Thoracic aorta (tissue), 2 donors: ENCODE measurements at regions not wholly inside any gene's neighbourhood (a gene's known extent, or its start where the extent isn't known, plus 50 kb on each side); places are given as distances from the start of the nearest gene placed in this dataset.

Experiments
- ATAC-seq: fragments of 150-250 bp; one replicate; pipeline ENCODE4 v1.8.0; 2017; ENCODE audit warnings: low read depth; ENCODE audit not compliant: insufficient number of reproducible peaks, low FRiP score
- DNase-seq: peaks from one replicate; pipeline ENCODE4 v3.0.0-alpha.2; 2020; ENCODE audit warnings: low spot score
- H3K27ac ChIP-seq, 2 donors: fragments of 200-600 bp; sonication (generic); 1 replicate in 1 of 2; 2 replicates in 1 of 2; pipeline ENCODE4 v1.5.1; 2016; ENCODE audit warnings: mild to moderate bottlenecking in 2 of 2, moderate library complexity in 2 of 2
- H3K27me3 ChIP-seq: fragments of 200-600 bp; sonication (generic); replicated peaks from 2 replicates; pipeline ENCODE4 v1.6.0; 2016; ENCODE audit warnings: mild to moderate bottlenecking; ENCODE audit not compliant: insufficient read depth
- H3K36me3 ChIP-seq: fragments of 200-600 bp; sonication (generic); one replicate; pipeline ENCODE4 v1.5.1; 2016
- H3K4me1 ChIP-seq, 2 donors: fragments of 200-600 bp; sonication (generic); 1 replicate in 1 of 2; 2 replicates in 1 of 2; pipeline versions ENCODE4 v1.5.1 to v1.6.0; 2016; ENCODE audit warnings: low read depth in 2 of 2, mild to moderate bottlenecking in 1 of 2; ENCODE audit not compliant: control insufficient read depth in 1 of 2
- H3K4me3 ChIP-seq: fragments of 200-600 bp; sonication (generic); 2 replicates; pipeline ENCODE4 v1.5.1; 2016; ENCODE audit warnings: mild to moderate bottlenecking
- H3K9me3 ChIP-seq: fragments of 200-600 bp; sonication (generic); 2 replicates; pipeline ENCODE4 v1.5.1; 2016
- CTCF ChIP-seq: fragments of 200-600 bp; sonication (generic); IDR thresholded peaks from one replicate; pipeline ENCODE4 v1.5.1; 2019; ENCODE audit warnings: antibody characterized with exemption

- no peak for TF ChIP-seq CTCF
- H3K36me3 ChIP-seq, result no peaks in the 10 kb centered on the region
Measured at GRCh38 chr9:11352612-11353011, 739.8 kb upstream of the PTPRD start.

GRCh38 chr9:11356067-11356466, 743.3 kb upstream of the PTPRD start:
- Histone ChIP-seq H3K27ac (no peak overlapping the region), H3K36me3 (no peaks in the 10 kb centered on the region), H3K4me3 (no peak overlapping the region), H3K4me1 (no peaks in the 10 kb centered on the region), H3K9me3 (no peaks in the 10 kb centered on the region), H3K27me3 (no peaks in the 10 kb centered on the region)
- no peak for TF ChIP-seq CTCF
- no peak for ATAC-seq
- no peak for DNase-seq

More at GRCh38 chr9:11352612-11353011, 739.8 kb upstream of the PTPRD start:
- no peak for DNase-seq
- ATAC-seq, result no peak
- Histone ChIP-seq H3K9me3 (no peaks in the 10 kb centered on the region), H3K27me3 (no peaks in the 10 kb centered on the region), H3K27ac (no peak overlapping the region), H3K4me3 (no peak overlapping the region), H3K4me1 (no peaks in the 10 kb centered on the region)

- H3K36me3 ChIP-seq, result no peaks in the 10 kb centered on the region
- H3K27ac ChIP-seq, result no peak overlapping the region
- ATAC-seq (no peak), DNase-seq (no peak)
- no peak overlapping the region for H3K4me3 ChIP-seq
- TF ChIP-seq CTCF, result no peak
- no peaks in the 10 kb centered on the region for H3K9me3 ChIP-seq
- no peaks in the 10 kb centered on the region for H3K27me3 ChIP-seq
- no peaks in the 10 kb centered on the region for H3K4me1 ChIP-seq
Measured at GRCh38 chr9:11366585-11367129, 753.9 kb upstream of the PTPRD start.

GRCh38 chr9:11374926-11375325, 762.1 kb upstream of the PTPRD start:
- Histone ChIP-seq H3K36me3 (no peaks in the 10 kb centered on the region), H3K27me3 (no peaks in the 10 kb centered on the region), H3K4me1 (no peaks in the 10 kb centered on the region), H3K9me3 (no peaks in the 10 kb centered on the region), H3K27ac (no peak overlapping the region), H3K4me3 (no peak overlapping the region)
- ATAC-seq (no peak), DNase-seq (no peak)
- no peak for TF ChIP-seq CTCF

- ATAC-seq (no peak), DNase-seq (no peak)
- no peaks in the 10 kb centered on the region for H3K27me3 ChIP-seq
- H3K27ac ChIP-seq, result no peak overlapping the region
- no peaks in the 10 kb centered on the region for H3K4me1 ChIP-seq
- H3K36me3 ChIP-seq, result no peaks in the 10 kb centered on the region
- no peaks in the 10 kb centered on the region for H3K9me3 ChIP-seq
- no peak overlapping the region for H3K4me3 ChIP-seq
- no peak for TF ChIP-seq CTCF
Measured at GRCh38 chr9:11402621-11403020, 789.8 kb upstream of the PTPRD start.
